Esophagus muscularis mucosa (tissue), 3 donors: ENCODE measurements at regions not wholly inside any gene's neighbourhood (a gene's known extent, or its start where the extent isn't known, plus 50 kb on each side); places are given as distances from the start of the nearest gene placed in this dataset.

ENCODE experiments used
- CTCF ChIP-seq, 3 experiments: fragments of 200-600 bp in 2 of 3; fragments of 450-650 bp in 1 of 3; sonication (generic) in 2 of 3; IDR thresholded peaks; one replicate each; pipeline ENCODE4 v1.5.1; 2017 to 2019; ENCODE audit warnings: antibody characterized with exemption in 3 of 3, mild to moderate bottlenecking in 2 of 3, moderate library complexity in 1 of 3
- EP300 ChIP-seq: sonication (generic); formaldehyde crosslinking; IDR thresholded peaks from one replicate; pipeline ENCODE4 v1.6.1; 2017; ENCODE audit warnings: antibody characterized with exemption

- no peak for TF ChIP-seq CTCF (IDR thresholded peaks at IDR 0.05)
- no peak for TF ChIP-seq EP300
Observed at GRCh38 chr2:156845806-156846558, 409.8 kb downstream of the GPD2 start.
